GM04504 (cell line): ENCODE measurements at regions not wholly inside any gene's neighbourhood (a gene's known extent, or its start where the extent isn't known, plus 50 kb on each side); places are given as distances from the start of the nearest gene placed in this dataset.

ENCODE experiments used
- DNase-seq: peaks from one replicate; pipeline ENCODE4 v3.0.0-alpha.2; 2012; ENCODE audit warnings: low read depth

DNA sequence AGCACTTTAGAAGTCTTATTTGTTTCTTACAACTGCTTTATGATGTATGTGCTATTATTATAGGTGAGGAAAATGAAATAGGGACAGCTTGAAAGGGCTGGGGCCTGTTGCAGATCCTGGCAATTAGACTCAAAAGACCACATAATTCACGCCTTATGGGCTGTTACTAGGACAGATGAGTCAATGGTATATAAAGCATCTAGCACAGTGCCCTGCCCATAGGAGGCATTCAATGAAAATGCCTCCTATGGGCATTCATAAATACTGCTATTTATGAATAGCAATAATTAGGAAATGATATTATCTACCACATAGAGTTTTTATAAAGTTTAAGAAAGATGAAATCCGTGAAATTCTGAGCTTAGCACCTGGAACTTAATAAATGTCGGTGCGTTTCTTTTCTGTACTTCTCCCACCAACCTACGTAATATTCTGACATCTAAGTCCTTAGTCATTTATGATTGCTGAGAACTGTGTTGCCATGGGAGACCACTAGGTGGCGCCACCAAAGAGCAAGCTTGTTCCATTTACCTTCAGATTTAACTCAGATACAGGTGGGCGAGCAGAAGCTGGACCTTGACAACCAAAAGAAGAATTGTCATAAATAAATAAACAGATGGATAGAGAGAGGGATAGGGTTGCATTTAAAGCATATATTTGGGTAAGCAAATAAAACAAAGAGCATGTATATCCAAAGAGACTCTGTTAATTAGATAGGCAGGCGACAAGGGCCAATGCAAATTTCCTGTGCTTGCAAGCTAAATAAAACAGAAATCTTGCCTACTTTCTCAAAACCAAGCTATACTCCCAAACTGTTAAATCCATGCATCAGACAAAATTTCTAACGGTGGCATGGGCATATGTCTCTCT is 699.9 kb downstream of the INHBA start:
- no peak for DNase-seq

DNA sequence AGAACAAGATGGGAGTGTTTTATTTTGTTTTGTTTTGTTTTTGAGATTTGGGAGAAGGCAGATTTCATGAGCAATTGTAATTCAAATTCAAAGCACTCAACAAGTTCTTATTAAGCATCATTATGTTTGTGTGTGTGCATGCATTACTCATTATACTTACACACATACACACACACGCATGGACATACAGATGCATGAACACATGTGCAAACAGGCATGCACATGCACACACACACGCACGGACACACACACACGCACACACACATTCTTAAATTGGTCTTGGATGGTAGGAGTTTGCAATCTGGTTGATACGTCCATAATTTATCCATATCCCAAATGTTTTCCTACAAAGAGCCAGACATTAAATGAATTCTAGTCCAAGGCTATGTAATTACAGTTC is 702.8 kb downstream of the INHBA start:
- no peak for DNase-seq

DNA sequence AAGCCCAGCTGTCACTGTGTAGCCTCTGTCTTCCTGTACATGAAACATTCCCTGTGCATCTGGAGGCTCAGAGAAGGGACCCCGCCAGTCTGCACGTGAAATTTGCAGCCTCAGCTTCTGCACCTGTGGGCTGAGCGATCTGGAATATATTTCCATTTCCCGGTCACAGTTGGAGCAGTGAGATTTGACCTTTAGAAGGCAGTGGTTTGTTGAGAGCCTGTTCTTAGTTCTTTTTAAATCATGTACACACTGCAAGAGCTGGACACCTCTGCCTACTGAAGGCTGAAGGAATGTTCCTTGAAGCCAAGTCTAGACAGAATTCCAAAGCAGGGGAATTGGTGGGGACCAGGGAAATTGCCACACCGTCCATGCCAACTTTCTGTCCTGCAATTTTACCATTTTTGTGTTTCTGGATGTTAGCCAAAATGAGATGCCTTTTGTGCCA is 706.6 kb downstream of the INHBA start:
- DNase-seq: no peak

GRCh38 chr7:40990841-40991240 is 712.0 kb downstream of the INHBA start:
- DNase-seq: no peak

DNA sequence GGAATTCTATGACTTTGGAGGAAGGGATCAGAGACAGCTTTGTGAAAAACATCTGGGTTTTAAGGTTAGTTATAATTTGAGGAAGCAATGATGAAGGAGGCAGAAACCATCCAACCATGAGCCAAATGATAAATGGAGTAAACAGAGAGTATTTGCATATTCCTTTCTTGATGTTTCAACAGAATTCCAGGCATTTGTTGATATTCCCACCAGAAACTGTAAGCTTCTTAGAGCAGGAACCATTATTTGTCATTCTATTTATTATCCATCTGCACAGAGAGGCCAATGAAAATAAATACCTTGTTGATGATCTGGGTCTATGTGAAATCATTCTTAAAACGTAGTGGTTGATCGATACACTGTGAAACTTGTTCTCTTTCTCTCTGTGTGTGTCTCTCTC is 715.3 kb downstream of the INHBA start:
- DNase-seq: no peak

DNA sequence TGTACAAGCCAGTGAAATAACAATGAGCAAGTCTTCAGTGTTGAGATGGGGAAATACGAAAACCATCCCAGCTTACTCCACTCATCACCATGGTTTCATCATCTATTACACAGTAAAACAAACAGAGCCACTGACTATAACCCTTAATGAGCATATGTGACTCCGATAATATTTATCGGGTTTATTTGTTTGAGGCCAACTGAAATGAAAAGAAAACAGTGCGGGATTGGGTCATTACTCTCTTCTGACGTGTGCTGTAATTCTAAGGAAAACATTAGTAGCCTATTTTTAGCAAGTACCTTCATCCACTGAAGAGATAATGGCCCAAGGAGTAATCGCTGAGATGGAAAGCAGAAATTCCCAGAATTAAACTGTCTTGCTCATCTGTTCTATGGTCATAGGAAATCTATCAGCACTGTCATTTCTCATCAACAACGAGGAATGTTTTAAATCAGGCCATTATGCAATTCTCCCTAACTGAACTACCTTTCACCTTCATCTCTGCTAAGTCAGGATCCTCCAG is 716.5 kb downstream of the INHBA start:
- peak; percentile 66 for DNase-seq

DNA sequence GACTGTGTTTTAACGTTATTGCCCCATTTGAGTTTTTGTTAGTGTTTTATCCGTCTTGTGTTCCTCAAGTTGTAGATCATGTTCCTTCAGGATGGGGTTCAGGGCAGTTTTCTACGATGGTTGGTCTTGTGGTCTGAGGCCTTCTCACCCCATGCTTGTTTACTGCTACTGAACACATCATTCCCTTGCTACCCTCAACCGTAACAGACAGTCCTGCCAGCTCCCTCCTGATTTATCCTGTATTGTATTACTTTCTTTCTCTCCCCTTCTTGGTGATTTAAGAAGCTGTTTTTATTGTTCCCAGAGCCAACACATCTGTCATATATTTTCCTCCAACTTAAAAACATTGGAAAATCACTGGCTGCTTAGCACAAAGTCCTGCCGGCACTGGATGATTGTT is 719.8 kb downstream of the INHBA start:
- DNase-seq: no peak

DNA sequence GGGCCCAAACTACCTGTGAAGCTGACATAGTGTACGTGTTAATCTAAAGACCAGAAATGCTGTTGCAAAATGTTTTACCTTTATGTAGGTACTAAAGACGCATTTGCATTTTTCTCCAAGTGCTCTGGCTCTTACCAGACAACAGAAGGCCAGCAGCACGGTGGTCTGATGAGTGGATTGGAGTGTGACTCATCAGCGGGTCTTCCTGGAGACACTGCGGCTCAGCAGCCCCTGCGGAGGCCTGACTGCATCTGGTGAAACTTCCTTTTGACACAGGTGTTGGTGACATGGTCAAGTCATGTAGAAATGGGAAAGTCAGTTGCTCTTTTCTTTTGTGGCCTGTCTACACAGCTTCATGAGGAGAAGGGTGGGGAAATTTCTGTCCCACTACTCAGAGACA is 723.6 kb downstream of the INHBA start:
- DNase-seq: no peak

- DNase-seq: no peak
Observed at GRCh38 chr7:40978047-40978446, 724.8 kb downstream of the INHBA start.

- no peak for DNase-seq
Observed at GRCh38 chr7:40977533-40977932, 725.4 kb downstream of the INHBA start.

DNA sequence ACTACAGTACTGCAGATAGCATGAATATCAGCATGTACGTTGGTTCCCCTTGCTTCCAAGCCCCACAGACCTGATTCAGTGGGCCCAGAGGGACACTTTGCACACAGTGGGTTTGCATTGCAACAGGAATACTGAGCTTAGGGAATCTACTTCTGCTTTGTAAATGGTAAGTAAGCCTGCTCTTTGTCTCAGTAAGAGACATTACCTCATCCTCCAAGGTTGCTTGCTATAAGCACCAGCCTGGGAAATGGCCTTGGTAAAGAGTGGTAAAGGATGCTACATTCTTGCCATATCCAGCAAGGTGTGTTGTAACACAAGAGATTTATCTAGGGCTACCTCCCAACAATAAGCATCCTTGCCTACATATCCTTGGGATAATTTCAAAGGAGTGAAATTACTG is 730.5 kb downstream of the INHBA start:
- DNase-seq: no peak

DNA sequence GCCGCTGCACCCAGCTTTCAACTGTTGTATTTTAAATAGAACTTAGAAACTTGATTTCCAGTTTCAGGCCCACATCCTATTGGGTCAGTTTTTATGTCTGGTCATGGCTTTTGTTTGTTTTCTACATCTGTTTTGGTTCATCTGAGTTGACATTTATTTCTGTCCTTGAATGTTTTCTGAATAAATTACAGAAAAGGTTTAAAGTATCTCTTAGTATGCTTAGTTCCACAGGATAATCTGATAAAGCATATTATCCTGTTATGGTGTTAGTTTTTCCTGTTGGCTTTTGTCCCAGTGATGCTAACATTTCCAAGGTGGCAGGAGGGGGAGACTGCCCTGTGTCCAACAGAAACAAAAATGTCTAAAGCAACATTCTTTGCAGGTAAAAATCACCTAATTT is 733.2 kb downstream of the INHBA start:
- DNase-seq: no peak

DNA sequence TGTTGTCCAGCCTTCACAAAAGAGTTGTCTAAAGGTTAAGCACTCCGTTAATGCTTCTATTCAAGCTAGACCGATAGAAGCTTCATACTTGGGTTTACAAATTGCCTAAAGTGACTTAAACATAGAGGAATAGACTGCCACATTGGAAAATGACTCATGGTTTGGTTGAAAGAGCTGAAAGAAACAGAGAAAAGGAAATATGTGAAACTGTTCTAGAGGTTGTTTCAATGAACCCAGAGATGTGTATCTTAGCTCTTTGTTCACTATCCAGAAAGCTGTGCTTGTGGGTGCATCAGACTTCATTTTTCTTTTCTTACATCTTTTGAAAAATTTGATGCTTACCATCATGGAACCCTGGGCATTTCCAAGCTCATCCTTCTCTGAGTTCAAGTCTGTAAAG is 736.2 kb downstream of the INHBA start:
- DNase-seq: no peak

GRCh38 chr7:40965774-40966173 is 737.1 kb downstream of the INHBA start:
- no peak for DNase-seq

GRCh38 chr7:40965016-40965415 is 737.9 kb downstream of the INHBA start:
- DNase-seq: no peak

GRCh38 chr7:40964610-40965009 is 738.3 kb downstream of the INHBA start:
- no peak for DNase-seq

GRCh38 chr7:40959955-40960354 is 742.9 kb downstream of the INHBA start:
- no peak for DNase-seq

DNA sequence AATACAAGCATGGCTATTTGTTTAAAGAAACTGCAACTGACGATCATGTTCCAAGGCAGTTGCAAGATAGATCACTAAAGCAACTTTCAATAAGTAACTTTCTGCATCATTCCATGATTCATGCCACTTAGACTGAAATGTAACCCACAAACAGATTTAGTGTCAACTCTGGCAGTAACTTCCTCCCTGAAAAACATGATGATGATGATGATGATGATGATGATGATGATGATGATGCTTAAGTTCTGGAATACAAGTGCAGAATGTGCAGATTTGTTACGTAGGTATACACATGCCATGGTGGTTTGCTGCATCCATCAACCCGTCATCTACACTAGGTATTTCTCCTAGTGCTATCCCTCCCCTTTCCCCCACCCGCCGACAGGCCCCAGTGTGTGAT is 754.7 kb downstream of the INHBA start:
- no peak for DNase-seq

- no peak for DNase-seq
Observed at GRCh38 chr7:40947566-40947965, 755.3 kb downstream of the INHBA start.

GRCh38 chr7:40946549-40946948 is 756.3 kb downstream of the INHBA start:
- no peak for DNase-seq

DNA sequence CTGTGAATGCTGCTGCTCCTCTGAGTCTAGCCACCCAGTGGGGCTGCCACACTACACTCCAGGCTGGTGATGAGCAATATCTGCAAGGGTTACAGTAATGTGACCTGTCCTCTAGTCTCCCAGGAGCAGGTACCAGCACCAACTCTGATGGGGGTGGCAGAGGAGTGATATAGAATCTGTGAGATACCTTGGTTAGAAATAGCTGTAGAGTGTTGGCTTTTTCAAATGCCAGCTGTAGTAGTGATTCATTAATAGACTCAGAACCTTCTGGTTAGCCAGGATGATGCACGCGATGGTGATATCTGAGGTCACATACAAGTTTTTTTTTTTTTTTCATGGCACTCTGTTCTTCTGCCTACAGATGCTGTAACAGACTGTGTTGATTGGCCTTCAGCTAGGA is 757.1 kb downstream of the INHBA start:
- DNase-seq: no peak

DNA sequence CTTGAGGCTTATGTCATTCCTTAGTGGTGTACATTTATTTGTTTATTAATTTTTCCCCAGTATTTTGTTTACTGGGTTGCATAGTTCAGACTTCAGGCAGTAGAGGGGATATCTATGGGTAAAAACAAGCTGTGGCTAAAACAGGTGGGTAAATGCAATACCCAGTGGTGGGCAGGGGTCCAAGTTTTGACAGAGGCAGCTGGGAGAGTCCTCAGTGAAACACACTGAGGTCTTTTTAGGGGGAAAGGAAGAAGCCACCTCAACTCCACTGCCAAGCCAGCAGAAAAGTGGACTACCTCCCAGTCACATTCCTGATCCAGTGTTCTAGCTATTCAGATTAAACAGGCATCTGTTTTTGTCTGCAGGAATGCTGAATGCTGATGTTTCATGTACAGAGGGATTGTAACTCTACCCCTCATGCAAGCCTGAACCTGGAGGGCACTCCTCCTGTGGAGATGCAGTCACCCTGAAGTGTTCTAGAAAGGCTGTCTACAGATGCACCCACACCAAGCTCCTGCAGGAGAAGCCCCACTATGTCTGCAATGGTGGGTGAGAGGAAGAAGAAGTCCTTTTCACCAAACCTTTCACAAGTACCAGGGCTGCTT is 757.8 kb downstream of the INHBA start:
- DNase-seq: no peak

DNA sequence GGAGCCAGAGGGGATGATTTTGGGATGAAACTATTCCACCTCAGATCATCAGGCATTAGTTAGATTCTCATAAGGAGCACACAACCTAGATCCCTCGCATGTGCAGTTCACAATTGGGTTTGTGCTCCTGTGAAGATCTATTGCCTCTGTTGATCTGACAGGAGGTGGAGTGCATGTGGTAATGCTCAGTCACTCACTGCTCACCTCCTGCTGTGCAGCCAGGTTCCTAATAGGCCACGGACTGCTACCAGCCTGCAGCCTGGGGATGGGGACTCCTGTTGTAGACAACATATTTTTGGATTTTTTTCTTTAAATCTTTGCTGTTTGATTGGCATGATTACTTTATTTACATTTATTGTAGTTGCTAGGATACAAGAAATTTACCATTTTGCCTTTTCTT is 765.0 kb downstream of the INHBA start:
- DNase-seq: no peak

DNA sequence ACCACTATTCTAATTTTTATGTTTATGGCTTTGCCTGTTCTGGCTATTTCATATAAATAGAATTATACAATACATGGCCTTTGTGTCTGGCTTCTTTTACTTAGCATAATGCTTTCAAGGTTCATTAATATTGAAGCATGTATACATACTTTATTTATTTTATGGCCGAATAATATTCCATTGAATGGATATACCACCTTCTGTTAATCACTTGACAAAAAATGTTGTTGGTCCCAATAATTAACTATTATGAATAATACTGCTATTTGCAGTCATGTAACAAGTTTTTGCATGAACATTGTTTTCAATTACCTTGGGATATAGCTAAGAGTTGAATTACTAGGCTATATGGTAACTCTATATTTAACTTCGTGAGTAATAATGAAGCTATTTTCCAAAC is 767.5 kb downstream of the INHBA start:
- DNase-seq: no peak
